Coronary artery (tissue), 2 donors: ENCODE measurements at regions not wholly inside any gene's neighbourhood (a gene's known extent, or its start where the extent isn't known, plus 50 kb on each side); places are given as distances from the start of the nearest gene placed in this dataset.

Experiments
- DNase-seq: peaks from one replicate; pipeline ENCODE4 v3.0.0-alpha.2; 2017; ENCODE audit warnings: low spot score
- H3K27ac ChIP-seq, 2 donors: fragments of 200-600 bp; sonication (generic); one replicate each; pipeline ENCODE4 v1.5.1; 2016 to 2019
- H3K4me3 ChIP-seq: fragments of 200-600 bp; sonication (generic); 2 replicates; pipeline ENCODE4 v1.5.1; 2016; ENCODE audit warnings: mild to moderate bottlenecking, moderate library complexity
- CTCF ChIP-seq: fragments of 200-600 bp; sonication (generic); IDR thresholded peaks from one replicate; pipeline ENCODE4 v1.5.1; 2019; ENCODE audit warnings: antibody characterized with exemption

GRCh38 chr3:166340604-166341266 lies 503.5 kb upstream of the BCHE start:
- no peak overlapping the region for H3K27ac ChIP-seq
- DNase-seq, result no peak
- H3K4me3 ChIP-seq, result no peak overlapping the region
- no peak for TF ChIP-seq CTCF

- no peak for TF ChIP-seq CTCF
- Histone ChIP-seq H3K27ac (no peak overlapping the region), H3K4me3 (no peak overlapping the region)
- no peak for DNase-seq
Measured at GRCh38 chr3:166324401-166324800, 487.2 kb upstream of the BCHE start.

DNA sequence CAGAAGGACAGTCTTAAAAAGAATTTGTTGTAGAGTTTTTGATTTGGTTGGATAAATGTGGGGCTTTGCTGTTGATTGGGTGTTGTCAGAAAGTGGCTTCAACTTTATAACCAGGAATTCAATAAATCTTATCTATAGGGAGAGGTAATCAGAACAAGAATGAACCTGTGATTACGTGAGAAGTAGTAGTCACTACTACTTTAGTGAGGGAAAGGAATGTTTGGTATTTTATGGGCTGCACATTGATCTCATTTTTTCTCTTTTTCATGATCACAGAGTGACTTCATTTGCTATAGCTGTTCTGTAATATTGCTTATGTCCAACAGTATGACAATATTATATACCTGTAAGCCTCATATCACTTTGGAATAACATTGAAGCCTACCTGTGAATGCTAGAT lies 485.2 kb upstream of the BCHE start:
- H3K4me3 ChIP-seq, result no peak overlapping the region
- no peak for TF ChIP-seq CTCF
- DNase-seq, result no peak
- no peak overlapping the region for H3K27ac ChIP-seq

- Histone ChIP-seq H3K27ac (no peak overlapping the region), H3K4me3 (no peak overlapping the region)
- no peak for DNase-seq
- no peak for TF ChIP-seq CTCF
Measured at GRCh38 chr3:166307756-166308350, 470.6 kb upstream of the BCHE start.

GRCh38 chr3:166304584-166304983 lies 467.4 kb upstream of the BCHE start:
- TF ChIP-seq CTCF, result no peak
- DNase-seq, result no peak
- no peak overlapping the region for H3K4me3 ChIP-seq
- no peak overlapping the region for H3K27ac ChIP-seq

DNA sequence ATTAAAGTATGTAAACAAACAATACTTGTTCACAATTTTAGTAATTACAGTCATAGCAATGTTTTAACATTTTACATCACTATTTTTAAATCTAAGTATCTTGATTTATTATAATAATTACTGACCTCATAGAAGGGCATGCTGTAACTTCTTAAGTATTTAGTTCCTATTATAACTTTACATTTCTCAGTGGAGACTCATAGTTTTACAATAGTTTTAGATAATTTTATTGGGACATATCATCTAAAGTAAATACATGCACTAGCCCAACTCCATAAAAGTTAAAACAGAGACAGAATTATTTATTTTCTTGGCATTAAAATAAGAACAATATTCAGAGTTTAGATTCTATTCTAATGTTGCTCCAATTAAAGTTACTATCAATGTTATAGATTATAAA lies 466.5 kb upstream of the BCHE start:
- DNase-seq, result no peak
- Histone ChIP-seq H3K27ac (no peak overlapping the region), H3K4me3 (no peak overlapping the region)
- TF ChIP-seq CTCF, result no peak

DNA sequence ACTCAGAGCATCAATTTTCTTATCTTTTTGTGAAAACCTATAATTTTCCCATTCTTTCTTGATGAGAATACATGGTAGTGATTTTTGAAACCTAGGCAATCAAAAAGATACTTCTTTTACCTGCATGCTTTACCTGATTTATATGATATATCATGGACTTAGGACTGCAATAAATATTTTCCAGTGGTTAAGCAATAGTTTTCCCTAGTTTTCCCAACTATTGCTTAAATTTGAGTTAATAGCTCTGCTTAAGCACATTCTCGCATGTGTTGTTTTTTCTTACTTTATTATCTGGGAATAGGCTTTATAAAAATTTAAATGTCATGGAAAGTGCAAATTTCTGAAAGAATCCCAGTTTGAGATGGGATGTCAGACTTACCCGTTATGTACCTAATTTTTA lies 465.1 kb upstream of the BCHE start:
- H3K4me3 ChIP-seq, result no peak overlapping the region
- DNase-seq, result no peak
- no peak for TF ChIP-seq CTCF
- no peak overlapping the region for H3K27ac ChIP-seq
